HEK293T (cell line): ENCODE measurements at regions not wholly inside any gene's neighbourhood (a gene's known extent, or its start where the extent isn't known, plus 50 kb on each side); places are given as distances from the start of the nearest gene placed in this dataset.

Source experiments
- ARNT ChIP-seq: fragments of 450-650 bp; IDR thresholded peaks from 2 replicates; pipeline ENCODE4 v1.6.1; 2017; ENCODE audit warnings: mild to moderate bottlenecking
- BHLHE40 ChIP-seq: fragments of 450-650 bp; IDR thresholded peaks from 2 replicates; pipeline ENCODE4 v1.6.1; 2016; ENCODE audit warnings: mild to moderate bottlenecking, moderate library complexity, borderline replicate concordance
- ELF4 ChIP-seq: fragments of 450-650 bp; IDR thresholded peaks from 2 replicates; pipeline ENCODE4 v1.6.1; 2017; ENCODE audit warnings: antibody characterized with exemption
- FOXA1 ChIP-seq: fragments of 450-650 bp; IDR thresholded peaks from 2 replicates; pipeline ENCODE4 v1.6.1; 2016; ENCODE audit warnings: mild to moderate bottlenecking
- FOXK2 ChIP-seq: fragments of 450-650 bp; IDR thresholded peaks from 2 replicates; pipeline ENCODE4 v1.6.1; 2016; ENCODE audit warnings: mild to moderate bottlenecking
- FOXM1 ChIP-seq: fragments of 450-650 bp; IDR thresholded peaks from 2 replicates; pipeline ENCODE4 v1.6.1; 2017; ENCODE audit warnings: mild to moderate bottlenecking, borderline replicate concordance
- HDGF ChIP-seq: fragments of 450-650 bp; IDR thresholded peaks from 2 replicates; pipeline ENCODE4 v1.6.1; 2017; ENCODE audit warnings: antibody characterized with exemption, borderline replicate concordance
- L3MBTL2 ChIP-seq: fragments of 450-650 bp; conservative IDR thresholded peaks from 2 replicates; pipeline ENCODE4 v1.6.1; 2016; ENCODE audit warnings: mild to moderate bottlenecking
- LEF1 ChIP-seq: fragments of 450-650 bp; IDR thresholded peaks from 2 replicates; pipeline ENCODE4 v1.6.1; 2017; ENCODE audit warnings: mild to moderate bottlenecking, borderline replicate concordance
- PKNOX1 ChIP-seq: fragments of 450-650 bp; IDR thresholded peaks from 2 replicates; pipeline ENCODE4 v1.6.1; 2016
- SP1 ChIP-seq: fragments of 450-650 bp; IDR thresholded peaks from 2 replicates; pipeline ENCODE4 v1.6.1; 2017
- SUZ12 ChIP-seq: fragments of 450-650 bp; IDR thresholded peaks from 2 replicates; pipeline ENCODE4 v1.6.1; 2016; ENCODE audit warnings: mild to moderate bottlenecking
- TARDBP ChIP-seq: fragments of 450-650 bp; IDR thresholded peaks from 2 replicates; pipeline ENCODE4 v1.6.1; 2016
- ZNF384 ChIP-seq: fragments of 450-650 bp; IDR thresholded peaks from 2 replicates; pipeline ENCODE4 v1.6.1; 2016

- TF ChIP-seq ELF4, result no peak
- no peak for TF ChIP-seq SP1
- no peak for TF ChIP-seq BHLHE40
- TF ChIP-seq TARDBP, result no peak
- TF ChIP-seq ZNF384, result no peak
- no peak for TF ChIP-seq FOXK2
- no peak for TF ChIP-seq ARNT
- no peak for TF ChIP-seq FOXA1
- TF ChIP-seq FOXM1, result no peak
- TF ChIP-seq PKNOX1, result no peak
- TF ChIP-seq L3MBTL2, result no peak
- TF ChIP-seq LEF1, result no peak
- no peak for TF ChIP-seq SUZ12
- no peak for TF ChIP-seq HDGF
These were observed 111.3 kb downstream of the ZNF486 start for GRCh38 chr19:20278342-20278741.
